Prostate gland (tissue), 2 donors: ENCODE measurements at regions not wholly inside any gene's neighbourhood (a gene's known extent, or its start where the extent isn't known, plus 50 kb on each side); places are given as distances from the start of the nearest gene placed in this dataset.

Source experiments
- DNase-seq: peaks from one replicate; pipeline ENCODE4 v3.0.0-alpha.2; 2019; ENCODE audit warnings: low spot score
- H3K27ac ChIP-seq, 2 donors: fragments of 200-600 bp; sonication (generic); 2 replicates each; pipeline ENCODE4 v1.5.1; 2017 to 2019
- H3K27me3 ChIP-seq: fragments of 200-600 bp; sonication (generic); replicated peaks from 2 replicates; pipeline ENCODE4 v1.5.1; 2019; ENCODE audit not compliant: insufficient read depth
- H3K36me3 ChIP-seq, 2 donors: fragments of 200-600 bp; sonication (generic); 1 replicate in 1 of 2; 2 replicates in 1 of 2; pipeline versions ENCODE4 v1.5.1 to v1.8.1; 2017 to 2019
- H3K4me1 ChIP-seq: fragments of 200-600 bp; sonication (generic); replicated peaks from 2 replicates; pipeline ENCODE4 v1.5.1; 2019
- H3K4me3 ChIP-seq, 2 donors: fragments of 200-600 bp; sonication (generic); 2 replicates each; pipeline ENCODE4 v1.5.1; 2017 to 2019
- H3K9me3 ChIP-seq: fragments of 200-600 bp; sonication (generic); 2 replicates; pipeline ENCODE4 v1.5.1; 2017
- POLR2A ChIP-seq: fragments of 450-650 bp; IDR thresholded peaks from one replicate; pipeline ENCODE4 v1.6.1; 2016; ENCODE audit warnings: antibody characterized with exemption, mild to moderate bottlenecking
- POLR2AphosphoS5 ChIP-seq: sonication (generic); formaldehyde crosslinking; IDR thresholded peaks from one replicate; pipeline ENCODE4 v1.6.1; 2017; ENCODE audit warnings: antibody characterized with exemption
- WGBS: methylation state at CpG from one replicate; pipeline ENCODE4 v1.1.5; 2018; 5-methylcytosine and 5-hydroxymethylcytosine counted together
- intact Hi-C: fragments of 100-400 bp; cut with DNase I; formaldehyde crosslinking; loops from one replicate; pipeline ENCODE4 v1.14.2; 2022
- TF ChIP-seq, protein P1 (sequence below), 4 experiments: fragments of 200-600 bp in 2 of 4; fragments of 450-650 bp in 2 of 4; sonication (generic) in 2 of 4; IDR thresholded peaks; 1 replicate in 3 of 4; 2 replicates in 1 of 4; pipeline ENCODE4 v1.5.1; 2016 to 2019; ENCODE audit warnings: antibody characterized with exemption in 4 of 4, mild to moderate bottlenecking in 2 of 4, moderate library complexity in 2 of 4

DNA sequence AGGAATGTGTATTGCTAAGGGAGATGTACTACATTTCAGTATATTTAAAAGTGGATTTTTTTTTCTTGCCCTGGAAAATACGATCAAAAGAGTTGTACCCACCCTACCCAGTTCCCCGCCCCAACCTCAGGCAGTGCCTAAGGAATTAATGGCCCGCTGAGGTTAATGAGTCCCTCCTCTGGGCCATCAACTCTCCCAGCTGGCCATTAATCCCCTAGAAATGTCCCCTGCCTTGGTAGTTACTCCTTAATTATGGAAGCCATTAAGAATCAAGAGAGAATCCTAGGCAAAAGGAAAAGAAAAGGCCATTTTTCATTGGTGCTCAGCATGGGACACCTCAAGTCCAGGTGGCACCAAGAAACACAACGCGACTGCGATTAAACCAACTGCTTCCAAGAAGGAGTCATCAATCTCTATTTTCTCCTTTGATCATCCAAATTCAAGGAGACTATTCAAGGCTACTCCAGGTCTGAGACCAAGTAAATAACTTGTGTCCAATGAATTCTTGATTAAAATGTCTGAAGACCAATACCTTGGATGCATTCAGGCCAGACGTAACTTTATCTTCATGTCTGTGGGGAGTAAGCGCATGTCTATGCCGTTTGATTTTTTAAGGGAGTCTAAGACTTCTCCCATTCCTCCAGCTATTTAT, 1962.2 kb upstream of the WWC1 start:
- no peak overlapping the region for H3K4me3 ChIP-seq
- H3K36me3 ChIP-seq, result no peaks in the 10 kb centered on the region
- H3K4me1 ChIP-seq, result no peaks in the 10 kb centered on the region
- intact Hi-C loops, result no loop called here
- TF ChIP-seq, protein P1, sequence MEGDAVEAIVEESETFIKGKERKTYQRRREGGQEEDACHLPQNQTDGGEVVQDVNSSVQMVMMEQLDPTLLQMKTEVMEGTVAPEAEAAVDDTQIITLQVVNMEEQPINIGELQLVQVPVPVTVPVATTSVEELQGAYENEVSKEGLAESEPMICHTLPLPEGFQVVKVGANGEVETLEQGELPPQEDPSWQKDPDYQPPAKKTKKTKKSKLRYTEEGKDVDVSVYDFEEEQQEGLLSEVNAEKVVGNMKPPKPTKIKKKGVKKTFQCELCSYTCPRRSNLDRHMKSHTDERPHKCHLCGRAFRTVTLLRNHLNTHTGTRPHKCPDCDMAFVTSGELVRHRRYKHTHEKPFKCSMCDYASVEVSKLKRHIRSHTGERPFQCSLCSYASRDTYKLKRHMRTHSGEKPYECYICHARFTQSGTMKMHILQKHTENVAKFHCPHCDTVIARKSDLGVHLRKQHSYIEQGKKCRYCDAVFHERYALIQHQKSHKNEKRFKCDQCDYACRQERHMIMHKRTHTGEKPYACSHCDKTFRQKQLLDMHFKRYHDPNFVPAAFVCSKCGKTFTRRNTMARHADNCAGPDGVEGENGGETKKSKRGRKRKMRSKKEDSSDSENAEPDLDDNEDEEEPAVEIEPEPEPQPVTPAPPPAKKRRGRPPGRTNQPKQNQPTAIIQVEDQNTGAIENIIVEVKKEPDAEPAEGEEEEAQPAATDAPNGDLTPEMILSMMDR (IDR thresholded peaks at IDR 0.05), result no peak
- no peak for TF ChIP-seq POLR2A
- TF ChIP-seq POLR2AphosphoS5, result no peak
- H3K27ac ChIP-seq, result no peak overlapping the region
- WGBS, result 74% methylated on average over 9 of the region's 9 CpGs
- H3K9me3 ChIP-seq, result no peaks in the 10 kb centered on the region
- no peaks in the 10 kb centered on the region for H3K27me3 ChIP-seq
- no peak for DNase-seq

DNA sequence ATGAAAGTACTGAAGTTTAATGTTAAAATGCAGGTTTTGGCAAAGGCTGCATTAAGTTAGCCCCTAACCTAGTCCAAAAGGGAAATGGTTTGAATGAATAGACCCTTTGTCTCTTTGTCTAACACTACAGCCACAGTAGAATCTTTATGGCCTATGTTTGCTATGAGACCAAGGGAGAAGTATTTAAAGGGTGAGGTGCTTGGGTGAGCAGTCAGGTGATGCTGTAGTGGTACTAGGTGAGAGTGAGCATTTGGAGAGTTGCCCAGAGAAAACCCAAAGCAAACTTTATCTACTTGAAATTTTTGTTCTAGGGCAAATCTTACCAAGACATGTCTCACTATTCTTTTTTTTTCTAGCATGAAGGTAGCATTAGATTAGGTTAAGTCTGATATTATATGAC, 1961.4 kb upstream of the WWC1 start:
- intact Hi-C loops, result no loop called here
- DNase-seq, result no peak

DNA sequence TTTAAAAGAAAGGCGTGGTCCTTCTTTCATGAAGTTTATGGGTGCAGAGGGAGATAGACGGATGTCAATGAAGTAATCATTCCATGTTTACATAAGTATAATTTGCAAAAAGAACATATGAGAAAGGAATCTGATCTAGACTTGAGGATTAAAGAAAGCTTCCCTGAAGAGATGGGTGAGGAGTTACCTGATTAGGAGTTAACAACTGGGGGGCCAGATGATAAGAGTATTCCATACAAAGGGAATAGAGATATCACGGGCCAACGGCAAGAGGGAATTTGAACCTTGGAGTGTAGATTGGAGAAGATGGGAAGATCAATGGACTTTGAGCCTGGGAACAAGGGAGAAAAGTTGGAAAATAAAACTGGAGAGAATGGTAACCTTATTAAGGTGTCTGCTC, 1959.9 kb upstream of the WWC1 start:
- TF ChIP-seq POLR2AphosphoS5 (no peak), POLR2A (no peak)
- TF ChIP-seq, protein P1 (IDR thresholded peaks at IDR 0.05), result no peak
- Histone ChIP-seq H3K4me1 (no peaks in the 10 kb centered on the region), H3K27me3 (no peaks in the 10 kb centered on the region), H3K9me3 (no peaks in the 10 kb centered on the region), H3K36me3 (no peaks in the 10 kb centered on the region), H3K4me3 (no peak overlapping the region), H3K27ac (no peak overlapping the region)
- WGBS, result 90% methylated on average over 4 of the region's 4 CpGs
- no peak for DNase-seq
- intact Hi-C loops, result no loop called here

More for the DNA sequence above, 1961.4 kb upstream of the WWC1 start:
- no peak overlapping the region for H3K27ac ChIP-seq
- TF ChIP-seq POLR2A (no peak), POLR2AphosphoS5 (no peak)
- TF ChIP-seq, protein P1 (IDR thresholded peaks at IDR 0.05), result no peak
- H3K4me3 ChIP-seq, result no peak overlapping the region
- no peaks in the 10 kb centered on the region for H3K9me3 ChIP-seq
- no peaks in the 10 kb centered on the region for H3K4me1 ChIP-seq
- H3K27me3 ChIP-seq, result no peaks in the 10 kb centered on the region
- H3K36me3 ChIP-seq, result no peaks in the 10 kb centered on the region

DNA sequence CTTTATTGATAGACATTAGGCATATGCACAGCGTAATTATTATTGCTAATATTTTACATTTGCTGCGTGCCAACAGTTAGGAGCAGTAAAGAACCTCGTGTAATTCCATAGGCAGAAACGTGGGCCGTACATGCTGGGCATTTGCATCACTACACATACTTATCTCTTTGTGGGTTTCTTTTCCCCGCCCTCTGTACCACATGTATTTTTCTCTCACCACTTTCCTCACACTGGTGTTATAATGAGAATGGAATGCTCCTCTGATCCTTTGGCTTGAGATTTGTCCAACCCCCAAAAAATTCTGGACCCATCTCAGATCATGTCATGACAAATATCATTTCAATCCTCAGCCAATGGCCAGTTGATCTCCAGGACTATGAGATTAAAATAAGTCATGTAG, 1952.6 kb upstream of the WWC1 start:
- Histone ChIP-seq H3K4me1 (no peaks in the 10 kb centered on the region), H3K27ac (no peak overlapping the region), H3K4me3 (no peak overlapping the region), H3K9me3 (no peaks in the 10 kb centered on the region), H3K27me3 (no peaks in the 10 kb centered on the region), H3K36me3 (no peaks in the 10 kb centered on the region)
- TF ChIP-seq, protein P1 (IDR thresholded peaks at IDR 0.05), result no peak
- TF ChIP-seq POLR2A, result no peak
- no peak for TF ChIP-seq POLR2AphosphoS5
- intact Hi-C loops, result no loop called here
- DNase-seq, result no peak
- 90% methylated on average over 6 of the region's 6 CpGs for WGBS

DNA sequence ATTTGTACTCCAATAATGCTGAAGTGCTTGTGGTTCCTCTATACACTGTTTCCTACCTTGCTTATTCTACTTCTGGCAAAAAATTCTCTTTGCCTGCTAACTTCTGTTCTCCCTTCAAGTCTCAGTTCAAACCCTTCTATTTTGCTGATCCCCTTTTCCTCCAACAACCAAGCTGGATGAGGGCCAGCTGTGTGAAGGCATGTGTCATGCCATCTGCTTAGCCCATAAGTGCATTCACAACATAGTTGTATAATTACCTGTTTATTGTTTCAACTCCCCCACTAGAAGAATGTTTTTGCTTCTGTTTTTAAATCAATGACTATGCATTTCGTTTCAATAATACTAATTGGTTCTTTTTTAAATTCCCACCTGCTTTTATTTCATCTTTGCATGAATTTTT, 1951.4 kb upstream of the WWC1 start:
- no peaks in the 10 kb centered on the region for H3K4me1 ChIP-seq
- intact Hi-C loops, result no loop called here
- WGBS, result 81% methylated on average over 1 of the region's 1 CpG
- H3K4me3 ChIP-seq, result no peak overlapping the region
- H3K27ac ChIP-seq, result no peak overlapping the region
- H3K9me3 ChIP-seq, result no peaks in the 10 kb centered on the region
- TF ChIP-seq POLR2AphosphoS5 (no peak), POLR2A (no peak)
- TF ChIP-seq, protein P1 (IDR thresholded peaks at IDR 0.05), result no peak
- no peak for DNase-seq
- H3K36me3 ChIP-seq, result no peaks in the 10 kb centered on the region
- H3K27me3 ChIP-seq, result no peaks in the 10 kb centered on the region
